Uterus (tissue), 2 donors: ENCODE measurements at regions not wholly inside any gene's neighbourhood (a gene's known extent, or its start where the extent isn't known, plus 50 kb on each side); places are given as distances from the start of the nearest gene placed in this dataset.

Source experiments
- POLR2A ChIP-seq, 2 donors: fragments of 450-650 bp; IDR thresholded peaks; one replicate each; pipeline ENCODE4 v1.6.1; 2016; ENCODE audit warnings: antibody characterized with exemption in 2 of 2, mild to moderate bottlenecking in 1 of 2, moderate library complexity in 1 of 2
- TF ChIP-seq, protein P1 (sequence below), 4 experiments: fragments of 200-600 bp in 2 of 4; fragments of 450-650 bp in 2 of 4; sonication (generic) in 2 of 4; IDR thresholded peaks; one replicate each; pipeline ENCODE4 v1.5.1; 2016 to 2019; ENCODE audit warnings: antibody characterized with exemption in 4 of 4, mild to moderate bottlenecking in 2 of 4, moderate library complexity in 1 of 4

DNA sequence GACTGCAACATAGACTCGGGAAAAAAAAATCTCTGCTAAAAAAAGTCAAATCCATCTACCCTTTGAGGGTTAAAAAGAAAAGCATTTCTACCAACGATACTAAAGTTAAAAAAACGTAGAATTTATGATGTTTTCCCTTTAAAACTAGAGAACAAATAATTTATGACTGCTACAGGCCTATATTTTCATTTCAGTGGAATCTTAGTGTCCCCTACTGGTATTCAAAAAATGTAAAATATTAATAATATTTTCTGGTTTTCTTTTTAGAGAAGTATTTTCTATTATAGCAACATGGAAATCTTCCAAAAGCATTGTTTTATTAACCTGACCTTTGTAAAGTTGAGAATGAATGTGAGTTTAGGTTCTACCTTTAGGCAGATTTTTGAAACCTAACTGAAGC is 1582.2 kb downstream of the MRPL39 start:
- TF ChIP-seq, protein P1, sequence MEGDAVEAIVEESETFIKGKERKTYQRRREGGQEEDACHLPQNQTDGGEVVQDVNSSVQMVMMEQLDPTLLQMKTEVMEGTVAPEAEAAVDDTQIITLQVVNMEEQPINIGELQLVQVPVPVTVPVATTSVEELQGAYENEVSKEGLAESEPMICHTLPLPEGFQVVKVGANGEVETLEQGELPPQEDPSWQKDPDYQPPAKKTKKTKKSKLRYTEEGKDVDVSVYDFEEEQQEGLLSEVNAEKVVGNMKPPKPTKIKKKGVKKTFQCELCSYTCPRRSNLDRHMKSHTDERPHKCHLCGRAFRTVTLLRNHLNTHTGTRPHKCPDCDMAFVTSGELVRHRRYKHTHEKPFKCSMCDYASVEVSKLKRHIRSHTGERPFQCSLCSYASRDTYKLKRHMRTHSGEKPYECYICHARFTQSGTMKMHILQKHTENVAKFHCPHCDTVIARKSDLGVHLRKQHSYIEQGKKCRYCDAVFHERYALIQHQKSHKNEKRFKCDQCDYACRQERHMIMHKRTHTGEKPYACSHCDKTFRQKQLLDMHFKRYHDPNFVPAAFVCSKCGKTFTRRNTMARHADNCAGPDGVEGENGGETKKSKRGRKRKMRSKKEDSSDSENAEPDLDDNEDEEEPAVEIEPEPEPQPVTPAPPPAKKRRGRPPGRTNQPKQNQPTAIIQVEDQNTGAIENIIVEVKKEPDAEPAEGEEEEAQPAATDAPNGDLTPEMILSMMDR (IDR thresholded peaks at IDR 0.05): no peak
- no peak for TF ChIP-seq POLR2A (IDR thresholded peaks at IDR 0.05)
